H9 (cell line): ENCODE measurements at regions not wholly inside any gene's neighbourhood (a gene's known extent, or its start where the extent isn't known, plus 50 kb on each side); places are given as distances from the start of the nearest gene placed in this dataset.
A peak's percentile ranks its signal among the peaks of the same experiment; 100 is the strongest.

Source experiments
- DNase-seq: peaks from one replicate; pipeline ENCODE4 v3.0.0-alpha.2; 2017
- H2AFZ ChIP-seq: one replicate; pipeline ENCODE4 v1.6.1; 2013; ENCODE audit warnings: mild to moderate bottlenecking, low read length, control low read depth, moderate library complexity
- H2AK5ac ChIP-seq: 2 replicates; pipeline ENCODE4 v1.6.1; 2013; ENCODE audit warnings: low read length, control low read depth, mixed read lengths; ENCODE audit not compliant: insufficient read length
- H2BK120ac ChIP-seq: one replicate; pipeline ENCODE4 v1.6.1; 2013; ENCODE audit warnings: low read depth, mild to moderate bottlenecking, low read length, control low read depth, inconsistent platforms; ENCODE audit not compliant: poor library complexity, severe bottlenecking
- H2BK12ac ChIP-seq: 2 replicates; pipeline ENCODE4 v1.6.1; 2013; ENCODE audit warnings: low read length, control low read depth, mixed read lengths, low read depth; ENCODE audit not compliant: insufficient read length
- H2BK15ac ChIP-seq: 2 replicates; pipeline ENCODE4 v1.6.1; 2013; ENCODE audit warnings: low read depth, low read length, control low read depth
- H2BK20ac ChIP-seq: one replicate; pipeline ENCODE4 v1.6.1; 2013; ENCODE audit warnings: low read depth, mild to moderate bottlenecking, low read length, control low read depth, inconsistent platforms; ENCODE audit not compliant: poor library complexity, severe bottlenecking
- H2BK5ac ChIP-seq: 2 replicates; pipeline ENCODE4 v1.6.1; 2013; ENCODE audit warnings: low read length, control low read depth, mixed read lengths; ENCODE audit not compliant: insufficient read length
- H3K14ac ChIP-seq: 2 replicates; pipeline ENCODE4 v1.6.1; 2013; ENCODE audit warnings: low read length, control low read depth; ENCODE audit not compliant: insufficient read depth
- H3K18ac ChIP-seq: 2 replicates; pipeline ENCODE4 v1.6.1; 2013; ENCODE audit warnings: low read depth, mild to moderate bottlenecking, mixed read lengths, low read length, control low read depth; ENCODE audit not compliant: insufficient read length
- H3K23ac ChIP-seq: 2 replicates; pipeline ENCODE4 v1.6.1; 2013; ENCODE audit warnings: low read length, control low read depth, mixed read lengths, low read depth; ENCODE audit not compliant: insufficient read length
- H3K23me2 ChIP-seq: 2 replicates; pipeline ENCODE4 v1.6.1; 2013; ENCODE audit warnings: low read depth, mild to moderate bottlenecking, mixed read lengths, low read length, control low read depth; ENCODE audit not compliant: insufficient read length, poor library complexity, severe bottlenecking
- H3K27ac ChIP-seq: 2 replicates; pipeline ENCODE4 v1.5.1; 2013; ENCODE audit warnings: low read length, control low read depth, mixed read lengths, low read depth; ENCODE audit not compliant: insufficient read length
- H3K27me3 ChIP-seq: 2 replicates; pipeline ENCODE4 v1.6.1; 2013; ENCODE audit warnings: low read length, control low read depth, inconsistent platforms; ENCODE audit not compliant: insufficient read depth
- H3K4ac ChIP-seq: 2 replicates; pipeline ENCODE4 v1.6.1; 2013; ENCODE audit warnings: low read depth, mild to moderate bottlenecking, control low read depth, inconsistent platforms, low read length, moderate library complexity
- H3K4me1 ChIP-seq: 2 replicates; pipeline ENCODE4 v1.6.1; 2013; ENCODE audit warnings: low read length, control low read depth, inconsistent platforms; ENCODE audit not compliant: insufficient read depth
- H3K4me2 ChIP-seq: 2 replicates; pipeline ENCODE4 v1.6.1; 2013; ENCODE audit warnings: low read length, control low read depth, mixed read lengths; ENCODE audit not compliant: insufficient read length, insufficient read depth
- H3K56ac ChIP-seq: 2 replicates; pipeline ENCODE4 v1.6.1; 2013; ENCODE audit warnings: low read depth, mild to moderate bottlenecking, mixed read lengths, low read length, control low read depth; ENCODE audit not compliant: insufficient read length
- H3K79me1 ChIP-seq: 2 replicates; pipeline ENCODE4 v1.6.1; 2013; ENCODE audit warnings: low read depth, mild to moderate bottlenecking, moderate library complexity, low read length, control low read depth, inconsistent platforms; ENCODE audit not compliant: insufficient read depth, poor library complexity, severe bottlenecking
- H3K79me2 ChIP-seq: 2 replicates; pipeline ENCODE4 v1.6.1; 2013; ENCODE audit warnings: low read length, control low read depth, inconsistent platforms; ENCODE audit not compliant: insufficient read depth
- H3K9ac ChIP-seq: 2 replicates; pipeline ENCODE4 v1.6.1; 2013; ENCODE audit warnings: low read length, control low read depth, mixed read lengths; ENCODE audit not compliant: insufficient read length; ENCODE audit errors: extremely low read depth
- H3K9me3 ChIP-seq: one replicate; pipeline ENCODE4 v1.6.1; 2013; ENCODE audit warnings: low read depth, low read length, inconsistent platforms; ENCODE audit not compliant: control insufficient read depth
- H3T11ph ChIP-seq: one replicate; pipeline ENCODE4 v1.6.1; 2013; ENCODE audit warnings: mild to moderate bottlenecking, low read length, control low read depth, inconsistent platforms
- H4K20me1 ChIP-seq: one replicate; pipeline ENCODE4 v1.6.1; 2013; ENCODE audit not compliant: control insufficient read depth, insufficient read length, insufficient read depth
- H4K5ac ChIP-seq: 2 replicates; pipeline ENCODE4 v1.6.1; 2013; ENCODE audit warnings: low read depth, mild to moderate bottlenecking, mixed read lengths, low read length, control low read depth; ENCODE audit not compliant: insufficient read length
- H4K8ac ChIP-seq: replicated peaks from 2 replicates; pipeline ENCODE4 v1.6.1; 2013; ENCODE audit warnings: low read length, control low read depth, mixed read lengths, low read depth; ENCODE audit not compliant: insufficient read length
- H4K91ac ChIP-seq: 2 replicates; pipeline ENCODE4 v1.6.1; 2013; ENCODE audit warnings: low read depth, mild to moderate bottlenecking, moderate library complexity, mixed read lengths, low read length, control low read depth; ENCODE audit not compliant: insufficient read length
- H3K27ac Mint-ChIP-seq, 3 experiments: 2 replicates in 2 of 3; 3 replicates in 1 of 3; pipeline ENCODE4 v1.8.0; 2020 to 2021; ENCODE audit warnings: mixed read lengths in 3 of 3, mild to moderate bottlenecking in 1 of 3, moderate library complexity in 1 of 3
- H3K27me3 Mint-ChIP-seq: 2 replicates; pipeline ENCODE4 v1.8.0; 2021; ENCODE audit warnings: low read depth, mild to moderate bottlenecking, moderate library complexity, mixed read lengths
- H3K36me3 Mint-ChIP-seq, 3 experiments: 2 replicates in 2 of 3; 3 replicates in 1 of 3; pipeline ENCODE4 v1.8.0; 2020 to 2021; ENCODE audit warnings: low read depth in 3 of 3, mixed read lengths in 3 of 3; ENCODE audit not compliant: insufficient read depth in 1 of 3
- H3K4me1 Mint-ChIP-seq, 2 experiments: 2 replicates each; pipeline ENCODE4 v1.8.0; 2020; ENCODE audit warnings: mixed read lengths in 2 of 2
- H3K4me3 Mint-ChIP-seq, 2 experiments: 2 replicates in 1 of 2; 3 replicates in 1 of 2; pipeline ENCODE4 v1.8.0; 2020 to 2021; ENCODE audit warnings: mild to moderate bottlenecking in 2 of 2, mixed read lengths in 2 of 2, moderate library complexity in 1 of 2
- H3K9me3 Mint-ChIP-seq, 2 experiments: 2 replicates in 1 of 2; 3 replicates in 1 of 2; pipeline ENCODE4 v1.8.0; 2020; ENCODE audit warnings: mild to moderate bottlenecking in 2 of 2, mixed read lengths in 2 of 2, moderate library complexity in 1 of 2
- CTCF ChIP-seq: fragments of 200-600 bp; sonication (generic); conservative IDR thresholded peaks from 3 replicates; pipeline ENCODE4 v1.8.0; 2021; ENCODE audit warnings: antibody characterized with exemption, mild to moderate bottlenecking
- WGBS: extraction: QIAGEN DNeasy Blood & Tissue Kit; methylation state at CpG from one replicate; pipeline ENCODE4 v1.1.7; 2013; ENCODE audit warnings: missing lambda C conversion rate, low lambda C conversion rate, mixed read lengths; ENCODE audit not compliant: insufficient read length; ENCODE audit errors: extremely low coverage; 5-methylcytosine and 5-hydroxymethylcytosine counted together

DNA sequence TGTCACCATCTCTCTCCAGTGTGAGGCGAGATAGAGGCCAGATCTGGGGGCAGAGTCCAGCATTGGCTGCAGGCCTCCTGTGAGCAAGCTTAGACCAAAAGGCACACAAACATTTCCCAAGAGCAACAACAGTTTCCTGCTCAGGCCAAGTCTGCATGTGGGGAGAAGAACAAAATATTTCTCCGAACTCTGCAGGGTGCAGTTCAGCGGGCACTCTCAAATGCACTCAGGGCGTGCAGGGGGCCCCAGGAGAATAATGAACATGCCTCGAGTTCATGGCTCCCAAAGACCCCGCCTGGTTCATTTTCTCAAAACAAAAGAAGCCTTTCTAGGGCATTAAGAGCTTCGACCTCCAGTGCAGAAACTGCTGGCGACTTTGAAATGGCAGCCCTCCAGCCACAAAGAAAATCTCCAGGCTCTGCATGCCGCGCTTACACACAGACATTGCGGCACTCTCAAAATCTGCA lies 57.8 kb upstream of the HELT start:
- H3K27ac ChIP-seq = no peak overlapping the region
- no peak overlapping the region for H2BK5ac ChIP-seq
- DNase-seq = peak; percentile 4
- peaks cover 12 to 13% of the 10 kb centered on the region in 2 experiments for H3K9me3 Mint-ChIP-seq
- no peak overlapping the region for H3K18ac ChIP-seq
- H3K27me3 ChIP-seq = no peaks in the 10 kb centered on the region
- no peak overlapping the region for H2AFZ ChIP-seq
- H4K20me1 ChIP-seq = no peaks in the 10 kb centered on the region
- no peak overlapping the region for H4K5ac ChIP-seq
- no peaks in the 10 kb centered on the region for H3K4me1 ChIP-seq
- H3K79me1 ChIP-seq = no peaks in the 10 kb centered on the region
- H3K79me2 ChIP-seq = no peaks in the 10 kb centered on the region
- H3K9me3 ChIP-seq = no peaks in the 10 kb centered on the region
- no peaks in the 10 kb centered on the region for H3K23me2 ChIP-seq
- no peak overlapping the region for H2AK5ac ChIP-seq
- no peak overlapping the region for H3K14ac ChIP-seq
- H2BK15ac ChIP-seq = no peak overlapping the region
- no peak overlapping the region for H2BK20ac ChIP-seq
- no peak overlapping the region for H2BK12ac ChIP-seq
- H4K91ac ChIP-seq = no peak overlapping the region
- H4K8ac ChIP-seq = no peak overlapping the region
- no CpG with 5 or more reads among the region's 11 CpGs for WGBS
- H2BK120ac ChIP-seq = no peak overlapping the region
- no peak for TF ChIP-seq CTCF
- H3K4ac ChIP-seq = no peak overlapping the region
- H3K9ac ChIP-seq = no peak overlapping the region
- H3K36me3 Mint-ChIP-seq = peaks cover 4 to 9% (median 6%) of the 10 kb centered on the region in 3 experiments
- H3K27me3 Mint-ChIP-seq = peaks cover 3% of the 10 kb centered on the region; the same call in 1 of the 2 replicates
- no peak overlapping the region for H3K56ac ChIP-seq
- H3K23ac ChIP-seq = no peak overlapping the region
- no peak overlapping the region for H3K4me3 Mint-ChIP-seq
- H3K4me1 Mint-ChIP-seq = peaks cover 9 to 10% of the 10 kb centered on the region in 2 experiments
- H3K4me2 ChIP-seq = no peak overlapping the region
- no peak overlapping the region for H3T11ph ChIP-seq
- H3K27ac Mint-ChIP-seq = no peak overlapping the region
